GM12878 (cell line): ENCODE measurements at regions not wholly inside any gene's neighbourhood (a gene's known extent, or its start where the extent isn't known, plus 50 kb on each side); places are given as distances from the start of the nearest gene placed in this dataset.

Experiments
- ATAC-seq: fragments of 200-7000 bp; cut with Tn5 transposase; 3 replicates; pipeline ENCODE4 v1.9.1; 2020; ENCODE audit warnings: mild to moderate bottlenecking, moderate library complexity
- BruUV-seq: library from RNA; stranded (reverse); fragments of 400-500 nt; replicated peaks from 2 replicates; lab custom pipeline; 2021; lab: Mats Ljungman, UMichigan
- CTCF ChIA-PET: fragments of 300-600 bp; sonication (Branson Sonifier 250); formaldehyde crosslinking; extraction: SDS; loops from one replicate; lab custom pipeline; 2021; ENCODE audit warnings: inconsistent platforms; lab: Yijun Ruan, JAX
- POLR2A ChIA-PET: fragments of 350-600 bp; formaldehyde crosslinking; extraction: SDS; loops from one replicate; lab custom pipeline; 2021; ENCODE audit warnings: inconsistent platforms; lab: Charles Lee
- RAD21 ChIA-PET: fragments of 300-600 bp; sonication (Branson Sonifier 250); formaldehyde crosslinking; loops from one replicate; lab custom pipeline; 2023; ENCODE audit warnings: antibody characterized with exemption; ENCODE audit not compliant: unreplicated experiment; lab: Charles Lee
- SMC1A ChIA-PET: fragments of 300-600 bp; sonication (Branson Sonifier 250); formaldehyde crosslinking; loops from one replicate; lab custom pipeline; 2023; ENCODE audit not compliant: unreplicated experiment, uncharacterized antibody; lab: Charles Lee
- DNase-seq: peaks from one replicate; pipeline ENCODE4 v3.0.0-alpha.2; 2011; ENCODE audit warnings: low read depth, low spot score
- FAIRE-seq: peaks from 3 replicates; lab custom pipeline; 2011; peaks lifted over from hg19 to GRCh38; lab: Jason Lieb, UNC
- H2AFZ ChIP-seq: 2 replicates; pipeline ENCODE4 v1.6.0; 2011; ENCODE audit warnings: low read depth, low read length, control low read depth; ENCODE audit not compliant: control insufficient read depth
- H3K27ac ChIP-seq: 2 replicates; pipeline ENCODE4 v1.5.1; 2011; ENCODE audit warnings: control low read depth; ENCODE audit not compliant: control insufficient read depth, insufficient read depth
- H3K27me3 ChIP-seq, 2 experiments: replicated peaks in 1 of 2; 2 replicates each; pipeline versions ENCODE4 v1.6.0 to v1.6.1; 2011; ENCODE audit warnings: low read length in 1 of 2; ENCODE audit not compliant: control insufficient read depth in 2 of 2, insufficient read depth in 2 of 2
- H3K36me3 ChIP-seq, 2 experiments: 2 replicates each; pipeline ENCODE4 v1.5.1; 2011; ENCODE audit warnings: low read length in 1 of 2; ENCODE audit not compliant: control insufficient read depth in 2 of 2, insufficient read depth in 2 of 2
- H3K4me1 ChIP-seq: 2 replicates; pipeline ENCODE4 v1.6.1; 2011; ENCODE audit warnings: mild to moderate bottlenecking, low read length, moderate library complexity, mixed read lengths; ENCODE audit not compliant: control insufficient read depth, insufficient read depth
- H3K4me2 ChIP-seq: 2 replicates; pipeline ENCODE4 v1.6.0; 2011; ENCODE audit warnings: control low read depth; ENCODE audit not compliant: control insufficient read depth, insufficient read depth
- H3K4me3 ChIP-seq: fragments of 200-600 bp; sonication (generic); 2 replicates; pipeline ENCODE4 v1.5.1; 2016
- H3K79me2 ChIP-seq: 2 replicates; pipeline ENCODE4 v1.6.0; 2011; ENCODE audit warnings: low read length; ENCODE audit not compliant: control insufficient read depth, insufficient read depth
- H3K9ac ChIP-seq: 2 replicates; pipeline ENCODE4 v1.8.0; 2011; ENCODE audit warnings: low read length, control low read depth, mixed read lengths; ENCODE audit not compliant: control insufficient read depth, insufficient read depth
- H3K9me3 ChIP-seq: replicated peaks from 3 replicates; pipeline ENCODE4 v1.5.1; 2011; ENCODE audit warnings: mild to moderate bottlenecking, low read length; ENCODE audit not compliant: control insufficient read depth, insufficient read depth
- H4K20me1 ChIP-seq: 2 replicates; pipeline ENCODE4 v1.6.0; 2011; ENCODE audit not compliant: control insufficient read depth, insufficient read depth
- ATF7 ChIP-seq: fragments of 450-650 bp; IDR thresholded peaks from 2 replicates; pipeline ENCODE4 v1.6.1; 2016; ENCODE audit warnings: low read depth, mild to moderate bottlenecking
- ESRRA ChIP-seq: IDR thresholded peaks from 2 replicates; pipeline ENCODE4 v1.6.1; 2012; ENCODE audit warnings: mild to moderate bottlenecking, low read length, improper control_type of control experiment
- PML ChIP-seq: IDR thresholded peaks from 2 replicates; pipeline ENCODE4 v1.6.1; 2012; ENCODE audit warnings: low read length, inconsistent platforms
- POLR2AphosphoS2 ChIP-seq: IDR thresholded peaks from 2 replicates; pipeline ENCODE4 v1.6.1; 2011; ENCODE audit warnings: low read depth, mild to moderate bottlenecking, low read length, improper control_type of control experiment, moderate library complexity
- RFX5 ChIP-seq: IDR thresholded peaks from 2 replicates; pipeline ENCODE4 v1.6.1; 2011; ENCODE audit warnings: low read depth, low read length, improper control_type of control experiment
- SP1 ChIP-seq: IDR thresholded peaks from one replicate; pipeline ENCODE4 v1.6.1; 2011; ENCODE audit warnings: low read depth, low read length
- WGBS: methylation state at CpG from one replicate; pipeline ENCODE4 v1.1.6; 2016; ENCODE audit warnings: low lambda C conversion rate; ENCODE audit not compliant: insufficient replicate concordance, insufficient coverage; ENCODE audit errors: missing lambda C conversion rate; 5-methylcytosine and 5-hydroxymethylcytosine counted together
- in situ Hi-C: fragments of 300-500 bp; cut with MboI; formaldehyde crosslinking; loops from 9 replicates; pipeline ENCODE4 v1.14.3; 2018; ENCODE audit warnings: mixed read lengths
- intact Hi-C: fragments of 100-400 bp; cut with micrococcal nuclease; formaldehyde crosslinking; loops from one replicate; pipeline ENCODE4 v1.14.2; 2022; ENCODE audit not compliant: unreplicated experiment

DNA sequence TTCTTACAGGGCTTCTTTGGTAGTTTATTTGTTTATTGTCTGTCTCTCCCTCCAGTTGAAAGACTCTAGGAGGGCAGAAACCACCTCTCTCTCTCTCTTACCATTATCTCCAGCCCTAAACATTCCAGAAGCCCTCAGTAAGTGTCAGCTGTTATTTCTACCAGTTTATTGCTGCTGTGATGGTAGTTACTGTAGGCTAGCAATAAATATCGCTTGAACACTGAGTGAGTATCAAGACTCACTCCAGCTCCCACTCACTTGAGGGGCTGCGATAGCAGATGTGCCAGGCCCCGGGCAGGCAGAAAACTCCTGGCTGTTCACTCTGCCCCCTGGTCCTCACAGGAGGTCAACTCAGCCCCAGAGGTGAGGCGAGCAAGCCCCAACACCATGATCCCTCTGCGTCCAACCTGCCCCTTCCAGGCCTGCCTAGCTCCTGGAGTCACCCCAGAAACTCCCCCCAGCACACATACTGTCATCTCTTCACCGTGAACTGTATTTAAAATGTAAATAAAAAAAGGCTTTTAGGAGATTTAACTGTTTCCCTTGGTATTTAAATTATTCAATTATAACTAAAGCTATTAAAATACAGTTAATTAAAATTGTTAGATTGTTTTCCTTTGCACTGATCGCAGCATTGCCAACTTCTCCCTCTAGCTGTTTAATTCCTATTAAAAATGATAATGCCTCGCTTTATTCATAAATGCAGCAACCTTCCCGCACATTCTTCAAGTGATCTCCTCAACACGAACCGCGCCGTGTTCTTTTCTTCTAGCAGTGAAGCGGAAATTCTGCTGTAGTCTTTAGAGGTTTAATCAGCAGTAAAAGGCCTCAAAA is 321.1 kb upstream of the ZMIZ1 start:
- no peaks in the 10 kb centered on the region for H3K4me1 ChIP-seq
- ChIA-PET CTCF (no interaction called here), SMC1A (no interaction called here), POLR2A (no interaction called here), RAD21 (no interaction called here)
- no peaks in the 10 kb centered on the region; a peak in 3 of 4 replicates for H3K27me3 ChIP-seq
- no peaks in the 10 kb centered on the region for H3K9me3 ChIP-seq
- in situ Hi-C loops (no loop called here), intact Hi-C loops (no loop called here)
- H3K79me2 ChIP-seq = no peaks in the 10 kb centered on the region
- TF ChIP-seq RFX5 (no peak), ESRRA (no peak), PML (no peak), SP1 (no peak), POLR2AphosphoS2 (no peak)
- no peak for FAIRE-seq
- H3K4me3 ChIP-seq = no peak overlapping the region
- no peaks in the 10 kb centered on the region; the same call in 1 of the 2 replicates for H4K20me1 ChIP-seq
- no peak for DNase-seq
- no peaks in the 10 kb centered on the region for H3K36me3 ChIP-seq
- WGBS = 55% methylated on average over 14 of the region's 14 CpGs
- H2AFZ ChIP-seq = no peak overlapping the region
- BruUV-seq = no TSS peak
- no peak for ATAC-seq
- no peak overlapping the region for H3K9ac ChIP-seq
- H3K27ac ChIP-seq = no peak overlapping the region
- H3K4me2 ChIP-seq = no peak overlapping the region

DNA sequence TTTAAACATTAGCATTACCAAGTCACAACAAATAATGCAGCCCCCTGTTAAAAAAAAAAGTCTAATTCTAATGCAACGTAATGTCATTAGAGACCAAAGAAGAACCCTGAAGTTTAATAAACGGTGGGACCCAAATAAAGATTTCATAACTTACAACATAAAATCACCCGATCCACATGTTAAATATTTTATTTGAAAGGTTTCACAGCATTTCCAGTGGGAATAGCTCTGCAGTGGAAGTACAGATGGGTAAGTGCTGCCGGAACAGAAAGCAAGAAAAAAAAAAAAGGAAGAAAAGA is 320.6 kb upstream of the ZMIZ1 start:
- FAIRE-seq = no peak
- RAD21 ChIA-PET = no interaction called here
- Histone ChIP-seq H3K4me3 (no peak overlapping the region), H3K4me1 (no peaks in the 10 kb centered on the region), H3K27me3 (no peaks in the 10 kb centered on the region; a peak in 3 of 4 replicates), H3K4me2 (no peak overlapping the region), H2AFZ (no peak overlapping the region), H3K27ac (no peak overlapping the region), H3K9ac (no peak overlapping the region), H4K20me1 (no peaks in the 10 kb centered on the region; the same call in 1 of the 2 replicates), H3K36me3 (no peaks in the 10 kb centered on the region), H3K9me3 (no peaks in the 10 kb centered on the region), H3K79me2 (no peaks in the 10 kb centered on the region)
- intact Hi-C loops = no loop called here
- SMC1A ChIA-PET = no interaction called here
- CTCF ChIA-PET = no interaction called here
- POLR2A ChIA-PET = no interaction called here
- in situ Hi-C loops = no loop called here
- DNase-seq = no peak
- ATAC-seq = no peak
- WGBS = 45% methylated on average over 4 of the region's 4 CpGs
- no TSS peak for BruUV-seq
- no peak for TF ChIP-seq ATF7
